GM11168 (cell line): ENCODE measurements at regions not wholly inside any gene's neighbourhood (a gene's known extent, or its start where the extent isn't known, plus 50 kb on each side); places are given as distances from the start of the nearest gene placed in this dataset.
"Not testable (repeated sequence)": the region's sequence is repeated elsewhere in the genome, so short reads cannot be mapped to it uniquely, and the experiment has no call there.

Source experiments
- in situ Hi-C: fragments of 300-500 bp; cut with MboI; formaldehyde crosslinking; loops from one replicate; pipeline ENCODE4 v1.12.0; 2022; ENCODE audit warnings: low sequenced_read_pairs; ENCODE audit not compliant: unreplicated experiment

DNA sequence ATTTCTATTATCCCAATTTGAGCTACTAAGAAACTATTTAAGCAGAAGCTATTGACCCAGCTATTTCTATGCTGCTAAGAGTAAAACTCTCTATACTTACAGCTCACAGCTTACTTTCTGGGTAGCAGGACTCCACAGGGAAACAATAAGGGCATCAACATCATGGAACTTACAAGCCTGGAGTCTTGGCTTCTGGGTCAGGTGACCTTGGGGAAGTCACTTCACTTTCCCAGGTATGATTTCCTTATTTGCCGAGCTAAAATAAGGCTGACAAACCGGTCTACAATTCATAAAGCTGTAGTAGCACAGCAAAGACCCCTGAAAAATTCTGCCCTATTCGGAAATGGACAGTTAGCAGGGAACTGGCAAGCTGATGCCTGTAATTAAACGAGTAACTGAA is 278.3 kb upstream of the NR2F2 start:
- in situ Hi-C loops = no loop called here

GRCh38 chr15:96052572-96053030 is 277.9 kb upstream of the NR2F2 start:
- in situ Hi-C loops = no loop called here

DNA sequence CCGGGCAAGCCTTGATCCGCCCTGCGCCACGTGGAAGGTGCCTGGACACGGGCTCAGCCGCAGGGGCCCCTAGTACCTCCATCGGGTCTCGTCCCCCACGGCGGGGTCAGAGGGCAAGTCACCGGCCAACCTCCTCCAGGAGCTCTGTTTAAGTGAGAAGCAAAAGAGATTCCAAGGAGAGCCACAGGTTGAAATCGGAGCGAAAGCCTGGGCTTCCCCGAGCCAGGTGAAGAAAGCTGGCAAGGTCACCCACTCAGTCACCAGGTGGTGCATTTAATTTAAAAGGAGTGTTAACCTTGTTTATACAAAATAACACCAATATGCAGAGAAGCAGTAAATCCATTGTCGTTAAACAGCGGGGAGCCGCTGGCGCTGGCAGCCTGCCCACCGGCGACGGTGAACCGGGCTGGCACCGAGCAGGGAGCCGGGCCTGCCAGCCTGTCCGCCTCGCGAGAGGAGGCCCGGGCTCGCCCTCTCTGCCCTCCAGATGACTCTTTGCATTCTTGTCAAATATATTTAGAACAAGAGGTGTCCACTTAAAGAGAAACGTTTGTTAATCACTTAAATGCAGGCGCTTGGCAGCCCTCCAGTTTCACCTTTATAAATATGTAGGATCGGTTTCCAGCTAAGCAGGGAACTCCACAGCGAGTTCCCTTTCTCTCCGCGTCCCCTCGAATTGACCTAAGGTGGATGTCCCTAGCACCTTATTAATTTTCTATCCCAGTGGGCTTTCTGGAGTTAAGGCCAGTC is 277.3 kb upstream of the NR2F2 start:
- in situ Hi-C loops = no loop called here

- in situ Hi-C loops = no loop called here
Measured at GRCh38 chr15:96053781-96054428, 276.6 kb upstream of the NR2F2 start.

DNA sequence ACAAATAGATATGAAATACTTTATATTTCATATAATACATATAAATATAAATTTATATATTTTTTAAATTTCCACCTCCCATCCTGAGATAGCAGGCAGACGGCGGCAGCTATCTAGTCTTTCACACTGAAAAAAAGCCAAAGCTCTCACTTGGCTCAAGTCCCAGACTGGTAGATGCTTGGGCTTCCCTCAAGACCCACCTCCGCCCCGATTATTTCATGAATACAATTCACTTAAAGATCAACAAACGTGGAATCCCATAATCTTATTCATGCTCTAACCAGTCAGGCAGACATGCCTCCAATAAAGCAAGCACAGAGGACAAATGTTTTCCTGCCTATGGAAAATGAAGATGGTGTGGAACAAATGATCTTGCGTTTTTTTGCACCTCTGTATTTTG is 275.9 kb upstream of the NR2F2 start:
- in situ Hi-C loops = no loop called here

GRCh38 chr15:96058103-96058851 is 272.2 kb upstream of the NR2F2 start:
- in situ Hi-C loops = no loop called here

GRCh38 chr15:96058852-96059103 is 271.7 kb upstream of the NR2F2 start:
- in situ Hi-C loops = not testable (repeated sequence)

DNA sequence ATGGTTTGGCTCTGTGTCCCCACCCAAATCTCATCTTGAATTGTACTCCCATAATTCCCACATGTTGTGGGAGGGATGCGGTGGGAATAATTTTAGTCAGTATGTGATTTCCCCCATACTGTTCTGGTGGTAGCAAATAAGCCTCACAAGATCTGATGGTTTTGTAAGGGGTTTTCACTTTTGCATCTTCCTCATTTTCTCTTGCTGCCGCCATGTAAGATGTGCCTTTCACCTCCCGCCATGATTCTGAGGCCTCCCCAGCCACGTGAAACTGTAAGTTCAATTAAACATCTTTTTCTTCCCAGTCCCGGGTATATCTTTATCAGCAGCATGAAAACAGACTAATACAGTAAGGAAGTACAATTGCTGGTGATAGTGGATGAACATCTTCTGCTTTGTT is 269.9 kb upstream of the NR2F2 start:
- in situ Hi-C loops = not testable (repeated sequence)

- in situ Hi-C loops = no loop called here
Measured at GRCh38 chr15:96064351-96064756, 266.1 kb upstream of the NR2F2 start.

DNA sequence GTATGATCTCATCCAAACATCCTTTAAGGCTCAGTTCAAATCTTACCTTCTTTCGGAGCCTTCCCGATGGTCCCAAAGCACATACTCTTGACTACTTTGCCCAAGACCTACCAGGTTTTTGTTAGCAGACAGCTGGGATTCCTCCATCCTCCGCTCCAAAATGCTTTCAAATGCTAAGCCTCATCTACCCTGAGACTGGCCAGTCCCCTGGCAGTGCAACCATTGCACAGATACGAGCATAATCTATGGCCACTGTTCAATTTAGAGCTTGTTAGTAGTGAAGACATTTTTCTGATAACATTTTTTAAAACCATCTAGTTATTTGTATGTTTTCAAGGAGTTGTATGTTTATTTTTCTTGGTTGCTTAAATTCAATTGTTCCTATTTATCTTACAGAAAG is 264.4 kb upstream of the NR2F2 start:
- in situ Hi-C loops = no loop called here

- in situ Hi-C loops = no loop called here
Measured at GRCh38 chr15:96066852-96067495, 263.5 kb upstream of the NR2F2 start.

GRCh38 chr15:96067677-96068076 is 262.8 kb upstream of the NR2F2 start:
- in situ Hi-C loops = no loop called here

DNA sequence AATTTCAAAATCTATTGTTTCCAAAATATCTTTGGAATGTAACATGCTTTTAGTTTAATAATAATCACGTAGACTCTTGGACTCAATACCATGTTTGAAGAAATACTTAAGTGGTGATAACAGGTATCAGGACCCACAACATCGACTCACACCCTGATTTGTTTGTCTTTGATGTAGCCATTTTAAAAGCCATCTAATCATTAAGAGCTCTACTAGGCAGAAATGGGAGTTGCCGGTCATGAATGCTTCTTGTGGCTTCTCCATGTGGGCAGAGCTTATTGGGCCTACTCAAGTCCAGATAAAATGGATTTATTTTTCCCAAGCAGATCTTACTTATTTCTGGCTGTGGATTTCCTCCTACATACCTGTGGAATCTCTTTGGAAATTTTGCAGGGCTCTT is 261.6 kb upstream of the NR2F2 start:
- in situ Hi-C loops = no loop called here

DNA sequence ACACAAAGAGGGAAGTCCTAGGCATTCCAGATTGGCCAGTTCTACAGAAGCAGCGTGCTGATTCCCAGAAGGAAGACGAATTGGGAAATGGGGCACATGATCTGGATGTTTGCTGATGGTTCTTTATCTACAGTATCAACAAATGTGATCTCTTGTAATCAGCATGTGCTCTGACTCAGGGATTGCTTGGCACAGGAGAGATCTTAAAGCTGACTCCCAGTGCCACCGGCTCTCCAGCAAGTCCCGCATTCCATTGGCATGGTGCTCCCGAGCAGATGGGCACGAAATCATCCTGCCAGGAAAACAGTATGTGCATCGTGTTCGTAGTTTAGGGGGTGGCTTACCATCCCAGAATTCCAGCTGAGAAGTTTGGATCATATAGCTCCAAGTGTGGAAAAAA is 259.9 kb upstream of the NR2F2 start:
- in situ Hi-C loops = no loop called here

DNA sequence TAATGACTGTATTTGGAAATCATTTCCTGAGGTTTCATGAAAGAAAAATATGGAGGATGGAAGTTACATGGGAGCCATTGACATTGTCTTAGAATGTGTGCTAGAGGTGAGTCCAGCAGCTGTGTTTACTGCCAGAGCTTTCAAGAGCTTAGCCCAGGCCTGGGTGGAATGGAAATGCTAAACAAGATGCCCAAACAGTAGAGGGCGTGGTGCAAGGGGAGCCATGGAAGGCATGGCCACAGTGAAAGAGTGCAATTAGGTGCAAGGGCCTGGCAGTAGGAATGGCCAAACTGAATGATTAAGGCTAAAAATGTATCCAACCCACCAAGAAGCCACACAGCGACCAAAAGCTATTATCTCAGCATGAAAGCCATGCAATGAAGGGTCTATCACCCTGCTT is 257.7 kb upstream of the NR2F2 start:
- in situ Hi-C loops = no loop called here

DNA sequence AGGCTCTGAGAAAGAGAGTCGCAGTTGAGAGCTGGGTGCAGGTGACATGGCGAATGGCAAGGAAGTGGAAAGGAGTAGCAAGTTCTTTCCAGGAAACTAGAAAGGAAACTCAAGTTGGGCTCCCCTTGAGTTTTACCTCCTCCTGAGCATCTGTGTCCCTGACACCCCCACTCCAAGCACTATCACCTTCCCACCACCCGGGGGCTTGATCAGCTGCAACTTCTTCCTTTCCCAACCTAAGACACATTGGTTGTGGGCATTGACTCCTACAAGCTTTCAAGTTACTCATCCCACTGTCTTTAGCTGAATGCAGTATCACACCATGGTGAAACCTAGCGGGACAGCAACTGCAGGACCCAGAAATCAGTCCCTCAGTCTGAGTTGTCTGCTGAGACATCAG is 256.6 kb upstream of the NR2F2 start:
- in situ Hi-C loops = no loop called here

GRCh38 chr15:96075895-96076294 is 254.6 kb upstream of the NR2F2 start:
- in situ Hi-C loops = no loop called here

DNA sequence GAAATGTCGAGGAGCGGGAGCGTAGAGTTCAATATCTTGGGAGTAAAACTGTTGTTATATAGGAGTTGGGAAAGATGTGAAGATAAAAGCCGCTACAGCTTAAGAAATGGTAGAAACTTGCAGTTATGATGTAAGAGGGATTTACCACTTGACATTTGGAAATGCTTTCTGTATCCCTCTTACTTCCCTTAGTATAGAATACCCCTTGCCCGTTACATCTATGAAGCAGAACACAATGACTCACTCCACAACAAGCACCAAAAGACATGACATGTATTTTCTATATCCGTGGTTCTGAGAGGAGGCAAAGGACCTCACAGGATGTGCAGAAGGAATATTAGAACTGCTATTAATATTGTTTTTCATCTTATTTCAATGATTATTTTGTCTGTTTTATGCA is 254.2 kb upstream of the NR2F2 start:
- in situ Hi-C loops = no loop called here

GRCh38 chr15:96079041-96079440 is 251.5 kb upstream of the NR2F2 start:
- in situ Hi-C loops = no loop called here

- in situ Hi-C loops = no loop called here
Measured at GRCh38 chr15:96079882-96080281, 250.6 kb upstream of the NR2F2 start.

- in situ Hi-C loops = no loop called here
Measured at GRCh38 chr15:96086164-96086563, 244.3 kb upstream of the NR2F2 start.
